HL-60 (cell line): ENCODE measurements at regions not wholly inside any gene's neighbourhood (a gene's known extent, or its start where the extent isn't known, plus 50 kb on each side); places are given as distances from the start of the nearest gene placed in this dataset.

Source experiments
- DNase-seq, 2 experiments: peaks; one replicate each; pipeline ENCODE4 v3.0.0-alpha.2; 2010 to 2020; ENCODE audit warnings: low read depth in 1 of 2, low spot score in 1 of 2
- H3K27ac ChIP-seq: fragments of 250-450 bp; sonication (Bioruptor Pico); replicated peaks from 2 replicates; pipeline ENCODE4 v1.5.1; 2020; ENCODE audit warnings: mild to moderate bottlenecking, moderate library complexity
- H3K27me3 ChIP-seq: fragments of 250-450 bp; sonication (Bioruptor Pico); 2 replicates; pipeline ENCODE4 v1.5.1; 2021; ENCODE audit warnings: mild to moderate bottlenecking, moderate library complexity; ENCODE audit not compliant: insufficient read depth, poor library complexity, severe bottlenecking
- H3K4me3 ChIP-seq: replicated peaks from 2 replicates; pipeline ENCODE4 v1.5.1; 2011; ENCODE audit warnings: mild to moderate bottlenecking, control low read depth, low read length; ENCODE audit not compliant: insufficient read depth
- CTCF ChIP-seq: IDR thresholded peaks from one replicate; pipeline ENCODE4 v1.5.1; 2011; ENCODE audit warnings: low read length, control low read depth, inconsistent platforms; ENCODE audit not compliant: insufficient read depth
- GABPA ChIP-seq: IDR thresholded peaks from 2 replicates; pipeline ENCODE4 v1.6.1; 2012; ENCODE audit warnings: low read depth
- POLR2AphosphoS5 ChIP-seq: IDR thresholded peaks from 2 replicates; pipeline ENCODE4 v1.6.1; 2012; ENCODE audit warnings: low read depth
- REST ChIP-seq: IDR thresholded peaks from 2 replicates; pipeline ENCODE4 v1.6.1; 2012; ENCODE audit warnings: low read depth; ENCODE audit not compliant: insufficient replicate concordance
- SPI1 ChIP-seq: IDR thresholded peaks from 2 replicates; pipeline ENCODE4 v1.6.1; 2012; ENCODE audit warnings: low read depth, mild to moderate bottlenecking, borderline replicate concordance

GRCh38 chr3:64393193-64393592, 167.9 kb upstream of the PRICKLE2 start:
- no peak for TF ChIP-seq CTCF
- DNase-seq = no peak
- Histone ChIP-seq H3K4me3 (no peak overlapping the region), H3K27me3 (no peaks in the 10 kb centered on the region), H3K27ac (no peak overlapping the region)

- Histone ChIP-seq H3K27ac (no peak overlapping the region), H3K27me3 (no peaks in the 10 kb centered on the region), H3K4me3 (no peak overlapping the region)
- no peak for DNase-seq
- TF ChIP-seq POLR2AphosphoS5 (no peak), CTCF (no peak), GABPA (no peak), SPI1 (no peak), REST (no peak)
These were observed 166.7 kb upstream of the PRICKLE2 start for GRCh38 chr3:64392001-64392400.

GRCh38 chr3:64390893-64391292, 165.6 kb upstream of the PRICKLE2 start:
- Histone ChIP-seq H3K4me3 (no peak overlapping the region), H3K27me3 (no peaks in the 10 kb centered on the region), H3K27ac (no peak overlapping the region)
- no peak for DNase-seq
- TF ChIP-seq CTCF = no peak
- TF ChIP-seq SPI1 = no peak
- TF ChIP-seq GABPA = no peak
- no peak for TF ChIP-seq POLR2AphosphoS5
- TF ChIP-seq REST = no peak

GRCh38 chr3:64388886-64389285, 163.6 kb upstream of the PRICKLE2 start:
- no peak overlapping the region for H3K4me3 ChIP-seq
- H3K27me3 ChIP-seq = no peaks in the 10 kb centered on the region
- no peak overlapping the region for H3K27ac ChIP-seq
- DNase-seq = no peak
- no peak for TF ChIP-seq SPI1
- TF ChIP-seq REST = no peak
- TF ChIP-seq GABPA = no peak
- no peak for TF ChIP-seq CTCF
- TF ChIP-seq POLR2AphosphoS5 = no peak
